Lower leg skin (tissue), 4 donors: ENCODE measurements at regions not wholly inside any gene's neighbourhood (a gene's known extent, or its start where the extent isn't known, plus 50 kb on each side); places are given as distances from the start of the nearest gene placed in this dataset.

Source experiments
- DNase-seq, 2 donors: peaks; one replicate each; pipeline ENCODE4 v3.0.0-alpha.2; 2019; ENCODE audit warnings: low spot score in 2 of 2
- H3K4me3 ChIP-seq: fragments of 200-600 bp; sonication (generic); 2 replicates; pipeline ENCODE4 v1.5.1; 2017; ENCODE audit warnings: mild to moderate bottlenecking, low read depth; ENCODE audit not compliant: poor library complexity, severe bottlenecking
- CTCF ChIP-seq, 3 donors: fragments of 450-650 bp; IDR thresholded peaks; one replicate each; pipeline ENCODE4 v1.5.1; 2016; ENCODE audit warnings: antibody characterized with exemption in 3 of 3, mild to moderate bottlenecking in 3 of 3, moderate library complexity in 2 of 3
- POLR2A ChIP-seq, 2 donors: fragments of 450-650 bp; IDR thresholded peaks; one replicate each; pipeline ENCODE4 v1.6.1; 2016 to 2017; ENCODE audit warnings: antibody characterized with exemption in 2 of 2, mild to moderate bottlenecking in 1 of 2, moderate library complexity in 1 of 2
- WGBS, 2 donors: methylation state at CpG; one replicate each; pipeline ENCODE4 v1.1.5; 2018; 5-methylcytosine and 5-hydroxymethylcytosine counted together
- intact Hi-C: fragments of 100-400 bp; cut with DNase I; formaldehyde crosslinking; loops from one replicate; pipeline ENCODE4 v1.15.0; 2023; ENCODE audit warnings: low total_unique reads

- DNase-seq = peak in 1 of 2 donors; percentile 79
- peak overlapping the region; percentile 23 for H3K4me3 ChIP-seq
- WGBS, 2 donors = 1 to 2% methylated on average over 32 to 47 of the region's 60 CpGs
- intact Hi-C loops = no loop called here
- no peak for TF ChIP-seq CTCF (IDR thresholded peaks at IDR 0.05)
- TF ChIP-seq POLR2A (IDR thresholded peaks at IDR 0.05) = no peak
Observed at GRCh38 chr15:31869686-31870307, 160.5 kb upstream of the CHRNA7 start.

DNA sequence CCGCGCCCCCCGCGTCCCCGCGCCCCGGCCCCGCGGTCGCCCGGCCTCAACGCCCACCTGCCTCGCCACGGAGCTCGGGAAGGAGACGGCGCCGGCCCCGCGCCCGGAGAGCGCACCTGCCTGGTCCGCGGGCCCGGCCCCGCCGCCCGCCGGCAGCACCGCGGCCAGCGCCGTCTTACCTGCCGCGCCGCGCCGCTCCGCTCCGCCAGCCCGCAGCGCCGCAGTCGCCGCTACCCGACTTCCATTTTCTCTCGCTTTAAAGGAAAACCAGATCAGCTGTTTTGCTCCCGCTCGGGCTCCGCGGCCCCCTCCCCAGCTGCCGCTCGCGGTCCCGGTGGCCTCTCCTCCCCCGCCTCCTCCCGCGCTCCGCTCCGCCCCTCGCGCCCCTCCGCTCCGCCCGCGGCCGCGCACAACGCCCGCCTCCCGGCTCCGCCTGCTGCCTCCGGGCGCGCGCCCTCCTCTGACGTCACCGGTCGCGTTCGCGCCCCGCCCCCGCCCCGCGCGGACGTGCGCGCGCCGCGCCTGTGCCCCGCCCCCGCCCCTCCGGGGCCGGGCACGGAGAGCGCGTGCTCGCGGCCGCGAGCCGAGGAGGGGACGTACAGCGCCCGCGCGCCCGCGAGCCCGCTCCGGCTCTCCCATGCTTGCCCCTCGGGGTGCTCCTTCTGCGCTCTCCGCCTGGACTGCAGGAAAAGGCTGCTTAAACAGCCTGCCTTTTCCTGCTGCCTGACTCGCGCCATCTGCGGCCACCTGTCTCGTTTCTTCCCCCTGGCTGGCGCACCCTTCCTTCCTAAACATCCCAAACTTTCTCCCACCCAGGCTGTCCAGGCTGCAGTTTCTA, 159.8 kb upstream of the CHRNA7 start, which contains the start of gene OTUD7A:
OTUD7A (minus strand) TSS at position 346 of the 838 bp plus-strand sequence.
- intact Hi-C loops = no loop called here
- peak within 1 kb of the TSS; percentile 47 for H3K4me3 ChIP-seq
- DNase-seq = peak; percentile 68 to 96
- 1 to 2% methylated on average over 60 to 66 of the region's 122 CpGs for WGBS, 2 donors
- TF ChIP-seq POLR2A (IDR thresholded peaks at IDR 0.05) (no peak), CTCF (IDR thresholded peaks at IDR 0.05) (no peak)

DNA sequence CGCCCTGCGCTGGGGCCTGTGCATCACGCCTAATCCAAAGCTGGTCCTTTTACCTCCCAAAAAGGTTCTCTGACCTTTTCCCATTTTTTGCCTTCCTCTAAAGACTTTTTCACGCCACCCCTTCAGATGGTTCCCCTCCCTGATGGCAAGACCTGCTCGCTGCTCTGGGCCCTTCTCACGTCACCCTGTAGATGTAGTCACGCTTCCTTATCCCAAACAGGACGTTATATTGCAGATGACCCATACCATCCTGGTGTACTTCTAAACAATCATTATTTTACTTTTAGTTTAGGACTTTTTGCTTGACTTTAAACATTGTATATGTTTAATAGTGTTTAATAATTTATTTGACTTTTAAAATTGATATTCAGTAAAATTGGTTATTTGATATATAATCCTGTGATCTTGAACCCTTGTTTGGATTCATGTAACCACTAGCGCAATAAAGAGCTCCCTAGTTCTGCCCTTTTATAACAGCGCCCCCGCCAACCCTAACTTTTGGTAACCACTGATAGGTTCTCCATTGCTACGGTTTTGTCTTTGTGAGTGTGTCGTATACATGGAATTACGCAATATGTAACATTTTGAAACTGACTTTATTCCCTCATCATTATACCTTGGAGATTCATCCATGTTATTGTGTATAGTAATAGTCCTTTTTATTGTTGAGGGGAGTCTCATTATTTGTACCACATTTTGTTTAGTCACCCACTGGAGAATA, 159.0 kb upstream of the CHRNA7 start:
- 42 to 46% methylated on average over 14 of the region's 14 CpGs for WGBS, 2 donors
- DNase-seq = no peak
- intact Hi-C loops = no loop called here
- no peak for TF ChIP-seq CTCF (IDR thresholded peaks at IDR 0.05)
- no peak for TF ChIP-seq POLR2A (IDR thresholded peaks at IDR 0.05)
- peak overlapping the region; percentile 12 for H3K4me3 ChIP-seq

GRCh38 chr15:31871887-31872281, 158.4 kb upstream of the CHRNA7 start:
- no peak for TF ChIP-seq CTCF (IDR thresholded peaks at IDR 0.05)
- no peak for TF ChIP-seq POLR2A (IDR thresholded peaks at IDR 0.05)
- no peak for DNase-seq
- intact Hi-C loops = no loop called here
- WGBS, 2 donors = 86 to 89% methylated on average over 6 of the region's 6 CpGs
- no peak overlapping the region for H3K4me3 ChIP-seq

DNA sequence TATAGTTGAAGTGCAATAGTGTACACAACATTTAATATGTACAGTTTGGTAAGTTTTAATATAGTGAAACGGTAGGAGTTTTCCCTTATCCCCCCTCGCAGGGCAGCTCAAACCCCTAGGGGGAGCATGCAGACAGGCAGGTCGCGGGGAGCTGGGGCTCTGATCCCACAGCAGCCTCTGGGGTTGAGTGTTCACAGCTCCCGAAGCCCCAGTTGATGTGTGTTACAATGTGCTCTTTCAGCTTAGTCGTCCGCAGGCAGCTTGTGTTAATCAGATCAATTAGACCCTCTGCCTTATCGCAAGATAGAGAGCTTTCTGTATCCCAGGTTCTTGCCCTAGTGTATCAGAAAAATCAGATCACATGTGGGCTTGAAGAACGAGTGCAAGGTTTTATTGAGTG, 143.1 kb upstream of the CHRNA7 start:
- TF ChIP-seq CTCF (IDR thresholded peaks at IDR 0.05) (no peak), POLR2A (IDR thresholded peaks at IDR 0.05) (no peak)
- intact Hi-C loops = no loop called here

More for the DNA sequence above, 143.1 kb upstream of the CHRNA7 start:
- DNase-seq = no peak
- WGBS, 2 donors = 9 to 14% methylated on average over 9 of the region's 9 CpGs
- H3K4me3 ChIP-seq = no peak overlapping the region
